Lung (tissue), 11 donors: ENCODE measurements at regions not wholly inside any gene's neighbourhood (a gene's known extent, or its start where the extent isn't known, plus 50 kb on each side); places are given as distances from the start of the nearest gene placed in this dataset.

Experiments used
- ATAC-seq: fragments of 200-7000 bp; cut with Tn5 transposase; one replicate; pipeline ENCODE4 v1.9.1; 2020; ENCODE audit warnings: moderate number of reproducible peaks; ENCODE audit not compliant: insufficient read depth, low FRiP score
- DNase-seq, 3 donors: peaks; one replicate each; pipeline ENCODE4 v3.0.0-alpha.2; 2013 to 2017
- H3K27ac ChIP-seq, 2 donors: one replicate each; pipeline ENCODE4 v1.5.1; 2013; ENCODE audit warnings: mild to moderate bottlenecking in 2 of 2, moderate library complexity in 2 of 2, control low read depth in 1 of 2, inconsistent platforms in 1 of 2, low read depth in 1 of 2, low read length in 1 of 2
- H3K27me3 ChIP-seq, 3 donors: one replicate each; pipeline ENCODE4 v1.5.1; 2013; ENCODE audit warnings: low read length in 2 of 3; ENCODE audit not compliant: control insufficient read depth in 3 of 3, insufficient read depth in 3 of 3
- H3K36me3 ChIP-seq, 4 donors: one replicate each; pipeline ENCODE4 v1.5.1; 2013; ENCODE audit warnings: low read length in 4 of 4, mild to moderate bottlenecking in 1 of 4, moderate library complexity in 1 of 4; ENCODE audit not compliant: control insufficient read depth in 4 of 4, insufficient read depth in 4 of 4
- H3K4me1 ChIP-seq, 5 donors: one replicate each; pipeline ENCODE4 v1.5.1; 2013; ENCODE audit warnings: low read length in 5 of 5, mild to moderate bottlenecking in 2 of 5, moderate library complexity in 1 of 5; ENCODE audit not compliant: control insufficient read depth in 5 of 5, insufficient read depth in 5 of 5
- H3K4me3 ChIP-seq: one replicate; pipeline ENCODE4 v1.5.1; 2013; ENCODE audit warnings: mild to moderate bottlenecking, control low read depth, moderate library complexity
- H3K9ac ChIP-seq, 2 donors: one replicate each; pipeline ENCODE4 v1.5.1; 2013; ENCODE audit warnings: low read length in 2 of 2, control low read depth in 1 of 2; ENCODE audit not compliant: insufficient read depth in 1 of 2
- H3K9me3 ChIP-seq, 4 donors: one replicate each; pipeline ENCODE4 v1.5.1; 2013; ENCODE audit warnings: low read length in 3 of 4, mild to moderate bottlenecking in 1 of 4, moderate library complexity in 1 of 4; ENCODE audit not compliant: control insufficient read depth in 4 of 4, insufficient read depth in 3 of 4
- CTCF ChIP-seq: IDR thresholded peaks from 2 replicates; pipeline ENCODE4 v1.5.1; 2012; ENCODE audit warnings: mild to moderate bottlenecking; ENCODE audit errors: control extremely low read depth, extremely low read depth
- WGBS, 2 donors: extraction: QIAGEN DNeasy Blood & Tissue Kit; methylation state at CpG; one replicate each; pipeline ENCODE4 v1.1.7; 2013; 5-methylcytosine and 5-hydroxymethylcytosine counted together
- donor health status: control.
- donor health status: control.
- donor health status: Bipolar disorder and iron deficiency.
- donor health status: healthy.
- donor health status: DM: yes; HTN: yes; CAD: no.

GRCh38 chr7:19269301-19269700 is 124.1 kb upstream of the FERD3L start:
- ATAC-seq = no peak
- Histone ChIP-seq H3K27ac (no peak overlapping the region), H3K9ac (no peak overlapping the region), H3K4me1 (no peaks in the 10 kb centered on the region), H3K4me3 (no peak overlapping the region), H3K27me3 (no peaks in the 10 kb centered on the region), H3K36me3 (no peaks in the 10 kb centered on the region), H3K9me3 (peaks cover 0 to 3% (median 0%) of the 10 kb centered on the region in 4 donors)
- no peak for TF ChIP-seq CTCF
- no peak for DNase-seq

GRCh38 chr7:19268737-19269136 is 123.5 kb upstream of the FERD3L start:
- peaks cover 0 to 3% (median 0%) of the 10 kb centered on the region in 4 donors for H3K9me3 ChIP-seq
- WGBS, 2 donors = 81 to 84% methylated on average over 2 of the region's 2 CpGs
- no peaks in the 10 kb centered on the region for H3K4me1 ChIP-seq
- H3K4me3 ChIP-seq = no peak overlapping the region
- no peak overlapping the region for H3K27ac ChIP-seq
- no peak for TF ChIP-seq CTCF
- ATAC-seq (no peak), DNase-seq (peak in 1 of 3 donors; percentile 1)
- no peak overlapping the region for H3K9ac ChIP-seq
- H3K27me3 ChIP-seq = no peaks in the 10 kb centered on the region
- no peaks in the 10 kb centered on the region for H3K36me3 ChIP-seq

DNA sequence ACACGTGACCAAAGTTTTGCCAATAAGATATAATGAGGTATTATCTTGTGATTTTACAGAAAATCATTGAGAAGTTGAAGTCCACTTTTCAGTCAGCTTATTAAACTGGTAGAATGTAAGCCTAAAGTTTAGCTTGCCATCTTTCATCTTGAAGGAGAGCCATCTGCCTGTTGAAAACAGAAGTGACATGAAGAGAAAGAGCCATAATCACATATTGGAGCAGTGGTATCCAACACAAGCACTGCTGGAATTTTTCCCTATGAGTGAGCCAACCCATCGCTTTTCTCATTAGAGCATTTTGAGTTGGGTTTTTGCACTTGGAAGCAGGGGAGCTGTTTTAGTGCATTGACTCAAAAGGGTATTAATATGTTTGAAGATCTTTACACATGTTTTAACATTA is 117.6 kb upstream of the FERD3L start:
- no peak overlapping the region for H3K27ac ChIP-seq
- DNase-seq (no peak), ATAC-seq (no peak)
- no peak for TF ChIP-seq CTCF
- no peaks in the 10 kb centered on the region for H3K36me3 ChIP-seq
- no peaks in the 10 kb centered on the region for H3K4me1 ChIP-seq
- 82 to 88% methylated on average over 2 of the region's 2 CpGs for WGBS, 2 donors
- H3K4me3 ChIP-seq = no peak overlapping the region
- H3K9ac ChIP-seq = no peak overlapping the region
- H3K27me3 ChIP-seq = no peaks in the 10 kb centered on the region
- H3K9me3 ChIP-seq = no peaks in the 10 kb centered on the region

DNA sequence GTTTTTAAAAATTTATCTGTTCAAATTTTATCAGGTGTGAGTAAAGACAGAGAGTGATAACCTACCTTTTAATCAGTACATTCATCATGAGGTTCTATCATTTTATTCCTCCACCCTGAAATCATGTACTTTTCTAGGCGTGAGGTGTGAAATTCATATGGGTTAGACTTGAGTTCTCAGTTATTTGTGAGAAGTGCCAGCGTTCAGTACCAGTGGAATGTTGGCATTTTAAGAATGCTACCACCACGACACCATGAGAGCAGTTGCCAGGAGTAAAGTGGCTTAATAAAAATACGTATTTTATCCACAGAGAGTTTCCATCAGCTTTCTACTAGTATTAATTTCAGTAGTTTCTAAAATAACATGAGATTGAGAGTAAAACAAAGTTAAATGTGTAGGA is 104.1 kb upstream of the FERD3L start:
- H3K36me3 ChIP-seq = no peaks in the 10 kb centered on the region
- no peak overlapping the region for H3K27ac ChIP-seq
- 64 to 77% methylated on average over 4 of the region's 4 CpGs for WGBS, 2 donors
- no peak for ATAC-seq
- H3K9me3 ChIP-seq = peaks cover 0 to 2% (median 0%) of the 10 kb centered on the region in 4 donors
- H3K9ac ChIP-seq = no peak overlapping the region
- TF ChIP-seq CTCF = no peak
- H3K4me1 ChIP-seq = no peaks in the 10 kb centered on the region
- H3K27me3 ChIP-seq = no peaks in the 10 kb centered on the region
- peak in 2 of 3 donors; percentile 3 to 37 for DNase-seq
- H3K4me3 ChIP-seq = no peak overlapping the region
